ENCODE measurements at regions not wholly inside any gene's neighbourhood (a gene's known extent, or its start where the extent isn't known, plus 50 kb on each side); places are given as distances from the start of the nearest gene placed in this dataset.
"Not testable (repeated sequence)": the region's sequence is repeated elsewhere in the genome, so short reads cannot be mapped to it uniquely, and the experiment has no call there.

GRCh38 chr4:49516096-49516495, 530.0 kb downstream of the CWH43 start:
- intact Hi-C loops (cut with micrococcal nuclease; ENCODE audit: unreplicated experiment); H3K27ac ChIP-seq (ENCODE audit: control insufficient read depth, insufficient read depth); POLR2A ChIA-PET; H3K9me3 ChIP-seq (replicated peaks; ENCODE audit: control insufficient read depth, insufficient read depth, low read length); H3K9ac ChIP-seq (ENCODE audit: control insufficient read depth, insufficient read depth, low read length); H3K27me3 ChIP-seq (replicated peaks in 1 of 2; ENCODE audit: control insufficient read depth in 2 of 2, insufficient read depth in 2 of 2, low read length in 1 of 2); FAIRE-seq; H3K36me3 ChIP-seq (ENCODE audit: control insufficient read depth in 2 of 2, insufficient read depth in 2 of 2, low read length in 1 of 2); H3K4me1 ChIP-seq (ENCODE audit: control insufficient read depth, insufficient read depth, low read length); H2AFZ ChIP-seq (ENCODE audit: control insufficient read depth, low read depth, low read length); BruUV-seq (replicated peaks); RAD21 ChIA-PET (ENCODE audit: unreplicated experiment); H3K79me2 ChIP-seq (ENCODE audit: control insufficient read depth, insufficient read depth, low read length); CTCF ChIA-PET; ATAC-seq; H3K4me3 ChIP-seq; in situ Hi-C loops (cut with MboI); DNase-seq (ENCODE audit: low read depth, low spot score); SMC1A ChIA-PET (ENCODE audit: uncharacterized antibody, unreplicated experiment); H4K20me1 ChIP-seq (ENCODE audit: control insufficient read depth, insufficient read depth); H3K4me2 ChIP-seq (ENCODE audit: control insufficient read depth, insufficient read depth): not testable (repeated sequence)
- 68% methylated on average over 14 of the region's 15 CpGs for WGBS (ENCODE audit: insufficient coverage, insufficient replicate concordance, low lambda C conversion rate, missing lambda C conversion rate)

GRCh38 chr4:49516796-49517195, 530.7 kb downstream of the CWH43 start:
- no peak overlapping the region for H3K9ac ChIP-seq (ENCODE audit: control insufficient read depth, insufficient read depth, low read length)
- intact Hi-C loops (cut with micrococcal nuclease; ENCODE audit: unreplicated experiment): no loop called here
- H3K79me2 ChIP-seq (ENCODE audit: control insufficient read depth, insufficient read depth, low read length): no peaks in the 10 kb centered on the region
- SMC1A ChIA-PET (ENCODE audit: uncharacterized antibody, unreplicated experiment): no interaction called here
- H2AFZ ChIP-seq (ENCODE audit: control insufficient read depth, low read depth, low read length): no peak overlapping the region
- no peaks in the 10 kb centered on the region for H3K36me3 ChIP-seq (ENCODE audit: control insufficient read depth in 2 of 2, insufficient read depth in 2 of 2, low read length in 1 of 2)
- POLR2A ChIA-PET: no interaction called here
- BruUV-seq (replicated peaks): no TSS peak
- H3K27ac ChIP-seq (ENCODE audit: control insufficient read depth, insufficient read depth): no peak overlapping the region
- CTCF ChIA-PET: no interaction called here
- RAD21 ChIA-PET (ENCODE audit: unreplicated experiment): no interaction called here
- ATAC-seq: no peak
- WGBS (ENCODE audit: insufficient coverage, insufficient replicate concordance, low lambda C conversion rate, missing lambda C conversion rate): 49% methylated on average over 15 of the region's 15 CpGs
- no peak for DNase-seq (ENCODE audit: low read depth, low spot score)
- H3K9me3 ChIP-seq (replicated peaks; ENCODE audit: control insufficient read depth, insufficient read depth, low read length): no peaks in the 10 kb centered on the region; the same call in 2 of the 3 replicates
- no peak overlapping the region for H3K4me3 ChIP-seq
- no peaks in the 10 kb centered on the region for H3K27me3 ChIP-seq (replicated peaks in 1 of 2; ENCODE audit: control insufficient read depth in 2 of 2, insufficient read depth in 2 of 2, low read length in 1 of 2)
- H3K4me1 ChIP-seq (ENCODE audit: control insufficient read depth, insufficient read depth, low read length): no peaks in the 10 kb centered on the region
- in situ Hi-C loops (cut with MboI): no loop called here
- no peaks in the 10 kb centered on the region for H4K20me1 ChIP-seq (ENCODE audit: control insufficient read depth, insufficient read depth)
- no peak overlapping the region for H3K4me2 ChIP-seq (ENCODE audit: control insufficient read depth, insufficient read depth)
- FAIRE-seq: no peak
- TF ChIP-seq PAX8 (IDR thresholded peaks at IDR 0.05) (no peak), CBFB (IDR thresholded peaks at IDR 0.05; ENCODE audit: low read depth) (no peak), ZZZ3 (IDR thresholded peaks at IDR 0.05; ENCODE audit: control insufficient read depth, insufficient read length, low read depth) (no peak), ZNF592 (IDR thresholded peaks at IDR 0.05) (no peak), CEBPZ (IDR thresholded peaks at IDR 0.05; ENCODE audit: low read depth, low read length) (no peak), TCF12 (IDR thresholded peaks at IDR 0.05; ENCODE audit: low read depth, low read length) (no peak), MLLT1 (IDR thresholded peaks at IDR 0.05) (no peak)
